ENCODE measurements at regions not wholly inside any gene's neighbourhood (a gene's known extent, or its start where the extent isn't known, plus 50 kb on each side); places are given as distances from the start of the nearest gene placed in this dataset.

DNA sequence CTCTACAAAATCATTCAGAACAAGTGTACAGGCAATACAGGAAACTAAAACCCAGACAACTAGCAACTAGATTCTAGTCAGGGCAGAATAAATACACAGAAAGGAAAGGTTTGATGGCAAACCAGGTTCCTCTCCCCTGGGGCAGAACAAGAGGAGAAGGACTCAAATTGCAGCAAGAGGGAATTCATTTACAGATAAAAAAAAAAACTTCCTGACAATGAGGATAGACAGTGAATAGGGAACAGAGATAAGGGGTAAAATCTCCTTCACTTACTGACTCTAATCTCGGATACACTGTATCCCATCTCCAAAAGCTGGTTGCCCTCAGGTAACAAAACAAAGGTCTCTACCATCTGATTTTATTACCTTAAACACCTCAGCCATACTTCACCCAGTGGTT is 244.0 kb downstream of the SEC61B start:
- ChIA-PET CTCF (no interaction called here), POLR2A (no interaction called here)
- H3K36me3 ChIP-seq (ENCODE audit: insufficient read depth, low read length) = no peaks in the 10 kb centered on the region
- Mint-ChIP-seq H3K4me1 (ENCODE audit: low read depth) (no peaks in the 10 kb centered on the region), H3K4me3 (no peak overlapping the region), H3K9me3 (no peaks in the 10 kb centered on the region), H3K36me3 (ENCODE audit: low read depth) (no peaks in the 10 kb centered on the region), H3K27me3 (no peaks in the 10 kb centered on the region), H3K27ac (no peak overlapping the region)
- H3K27ac ChIP-seq (ENCODE audit: low read depth in 1 of 2, low read length in 2 of 2) = no peak overlapping the region
- intact Hi-C loops (cut with DNase I, micrococcal nuclease) = no loop called here
- no peak for DNase-seq
- no peak overlapping the region for H3K4me3 ChIP-seq (ENCODE audit: low read length)
- no peak for ATAC-seq (ENCODE audit: poor library complexity)
- H3K27me3 ChIP-seq (ENCODE audit: control insufficient read depth in 1 of 2, insufficient read depth in 2 of 2, low read length in 2 of 2) = no peaks in the 10 kb centered on the region
- no peaks in the 10 kb centered on the region for H3K4me1 ChIP-seq (ENCODE audit: insufficient read depth, low read length)
- no peaks in the 10 kb centered on the region for H3K9me3 ChIP-seq (ENCODE audit: control insufficient read depth in 1 of 2, insufficient read depth in 1 of 2, low read length in 2 of 2)
- TF ChIP-seq, protein P1, sequence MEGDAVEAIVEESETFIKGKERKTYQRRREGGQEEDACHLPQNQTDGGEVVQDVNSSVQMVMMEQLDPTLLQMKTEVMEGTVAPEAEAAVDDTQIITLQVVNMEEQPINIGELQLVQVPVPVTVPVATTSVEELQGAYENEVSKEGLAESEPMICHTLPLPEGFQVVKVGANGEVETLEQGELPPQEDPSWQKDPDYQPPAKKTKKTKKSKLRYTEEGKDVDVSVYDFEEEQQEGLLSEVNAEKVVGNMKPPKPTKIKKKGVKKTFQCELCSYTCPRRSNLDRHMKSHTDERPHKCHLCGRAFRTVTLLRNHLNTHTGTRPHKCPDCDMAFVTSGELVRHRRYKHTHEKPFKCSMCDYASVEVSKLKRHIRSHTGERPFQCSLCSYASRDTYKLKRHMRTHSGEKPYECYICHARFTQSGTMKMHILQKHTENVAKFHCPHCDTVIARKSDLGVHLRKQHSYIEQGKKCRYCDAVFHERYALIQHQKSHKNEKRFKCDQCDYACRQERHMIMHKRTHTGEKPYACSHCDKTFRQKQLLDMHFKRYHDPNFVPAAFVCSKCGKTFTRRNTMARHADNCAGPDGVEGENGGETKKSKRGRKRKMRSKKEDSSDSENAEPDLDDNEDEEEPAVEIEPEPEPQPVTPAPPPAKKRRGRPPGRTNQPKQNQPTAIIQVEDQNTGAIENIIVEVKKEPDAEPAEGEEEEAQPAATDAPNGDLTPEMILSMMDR (IDR thresholded peaks at IDR 0.05) = no peak

DNA sequence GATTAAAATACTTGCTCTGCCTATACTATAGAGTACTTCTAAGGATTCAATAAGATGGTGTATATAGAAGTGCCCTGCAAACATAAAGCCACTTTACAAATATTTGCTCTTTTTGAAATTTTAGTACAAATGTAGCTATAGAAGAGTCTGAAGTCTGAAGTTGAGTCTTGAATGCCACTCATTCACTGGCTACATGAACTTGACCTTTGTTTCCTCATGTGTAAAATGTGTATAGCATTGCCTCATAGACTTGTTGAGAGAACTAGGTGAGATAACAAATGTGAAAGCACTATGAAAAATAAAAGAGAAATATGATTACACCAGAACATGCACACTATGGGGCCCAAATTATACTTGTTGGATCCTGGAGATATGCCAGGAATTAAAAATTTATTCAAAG is 244.7 kb downstream of the SEC61B start:
- Mint-ChIP-seq H3K4me3 (no peak overlapping the region), H3K27me3 (no peaks in the 10 kb centered on the region), H3K36me3 (ENCODE audit: low read depth) (no peaks in the 10 kb centered on the region), H3K4me1 (ENCODE audit: low read depth) (no peaks in the 10 kb centered on the region), H3K27ac (no peak overlapping the region), H3K9me3 (no peaks in the 10 kb centered on the region)
- intact Hi-C loops (cut with DNase I, micrococcal nuclease) = no loop called here
- H3K27ac ChIP-seq (ENCODE audit: low read depth in 1 of 2, low read length in 2 of 2) = no peak overlapping the region
- no peaks in the 10 kb centered on the region for H3K27me3 ChIP-seq (ENCODE audit: control insufficient read depth in 1 of 2, insufficient read depth in 2 of 2, low read length in 2 of 2)
- ChIA-PET POLR2A (no interaction called here), CTCF (no interaction called here)
- TF ChIP-seq, protein P1 (IDR thresholded peaks at IDR 0.05) = no peak
- no peak for DNase-seq
- H3K4me1 ChIP-seq (ENCODE audit: insufficient read depth, low read length) = no peaks in the 10 kb centered on the region
- H3K9me3 ChIP-seq (ENCODE audit: control insufficient read depth in 1 of 2, insufficient read depth in 1 of 2, low read length in 2 of 2) = no peaks in the 10 kb centered on the region
- H3K4me3 ChIP-seq (ENCODE audit: low read length) = no peak overlapping the region
- no peak for ATAC-seq (ENCODE audit: poor library complexity)
- H3K36me3 ChIP-seq (ENCODE audit: insufficient read depth, low read length) = no peaks in the 10 kb centered on the region

DNA sequence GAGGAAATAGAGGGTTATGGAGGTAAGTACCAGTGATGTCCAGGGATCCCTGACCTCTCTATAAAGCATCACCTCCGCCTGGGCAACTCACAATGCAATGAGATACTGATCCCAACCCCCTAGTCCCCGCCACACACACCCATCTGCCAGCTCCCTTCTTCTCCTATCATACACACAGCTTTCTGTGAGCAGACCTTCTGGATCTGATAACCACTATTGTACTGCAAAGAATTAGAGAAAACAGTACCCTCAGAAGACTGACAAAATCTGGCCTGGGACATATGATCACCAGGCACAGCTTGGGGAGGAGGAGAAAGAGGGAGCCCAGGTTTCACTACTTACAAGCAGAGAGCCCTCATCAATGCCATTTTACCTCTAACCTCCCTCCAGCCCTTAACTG is 249.0 kb downstream of the SEC61B start:
- H3K27ac ChIP-seq (ENCODE audit: low read depth in 1 of 2, low read length in 2 of 2) = no peak overlapping the region
- no peak for DNase-seq
- no peak overlapping the region for H3K27ac Mint-ChIP-seq
- TF ChIP-seq, protein P1 (IDR thresholded peaks at IDR 0.05) = no peak
- ChIA-PET POLR2A (no interaction called here), CTCF (no interaction called here)
- H3K9me3 Mint-ChIP-seq = no peaks in the 10 kb centered on the region
- ATAC-seq (ENCODE audit: poor library complexity) = no peak
- H3K4me1 Mint-ChIP-seq (ENCODE audit: low read depth) = no peaks in the 10 kb centered on the region
- H3K27me3 Mint-ChIP-seq = peaks cover 8% of the 10 kb centered on the region
- no peak overlapping the region for H3K4me3 ChIP-seq (ENCODE audit: low read length)
- H3K36me3 Mint-ChIP-seq (ENCODE audit: low read depth) = no peaks in the 10 kb centered on the region
- no peak overlapping the region for H3K4me3 Mint-ChIP-seq
- no peaks in the 10 kb centered on the region for H3K4me1 ChIP-seq (ENCODE audit: insufficient read depth, low read length)
- no peaks in the 10 kb centered on the region for H3K36me3 ChIP-seq (ENCODE audit: insufficient read depth, low read length)
- peaks cover 0 to 3% of the 10 kb centered on the region in 2 experiments for H3K27me3 ChIP-seq (ENCODE audit: control insufficient read depth in 1 of 2, insufficient read depth in 2 of 2, low read length in 2 of 2)
- intact Hi-C loops (cut with DNase I, micrococcal nuclease) = no loop called here
- H3K9me3 ChIP-seq (ENCODE audit: control insufficient read depth in 1 of 2, insufficient read depth in 1 of 2, low read length in 2 of 2) = no peaks in the 10 kb centered on the region

All from CD4-positive, alpha-beta T cell (primary cell).